Activated CD4-positive, alpha-beta memory T cell treated with anti-CD3 and anti-CD28 coated beads, Interleukin-2, amount 10 ng/mL, durations not matched to agents 7 days and 5 days (primary cell): ENCODE measurements at regions not wholly inside any gene's neighbourhood (a gene's known extent, or its start where the extent isn't known, plus 50 kb on each side); places are given as distances from the start of the nearest gene placed in this dataset.

ENCODE experiments used
- CTCF ChIA-PET: fragments of 350-600 bp; sonication (Branson Sonifier 250); formaldehyde crosslinking; loops from one replicate; lab custom pipeline; 2021; ENCODE audit warnings: antibody characterized with exemption, inconsistent platforms; lab: Charles Lee
- POLR2A ChIA-PET: fragments of 350-600 bp; sonication (Branson Sonifier 250); formaldehyde crosslinking; loops from one replicate; lab custom pipeline; 2021; ENCODE audit warnings: antibody characterized with exemption; lab: Charles Lee
- DNase-seq: peaks from one replicate; pipeline ENCODE4 v3.0.0-alpha.2; 2020
- H3K27ac Mint-ChIP-seq: one replicate; pipeline ENCODE4 v1.8.0; 2021; ENCODE audit warnings: mild to moderate bottlenecking, mixed read lengths
- H3K27me3 Mint-ChIP-seq: one replicate; pipeline ENCODE4 v1.8.0; 2021; ENCODE audit warnings: mixed read lengths
- H3K36me3 Mint-ChIP-seq: one replicate; pipeline ENCODE4 v1.8.0; 2021; ENCODE audit warnings: low read depth, mixed read lengths
- H3K4me1 Mint-ChIP-seq: one replicate; pipeline ENCODE4 v1.8.0; 2021; ENCODE audit warnings: mixed read lengths
- H3K4me3 Mint-ChIP-seq: one replicate; pipeline ENCODE4 v1.8.0; 2021; ENCODE audit warnings: mild to moderate bottlenecking, mixed read lengths
- H3K9me3 Mint-ChIP-seq: one replicate; pipeline ENCODE4 v1.8.0; 2021; ENCODE audit warnings: mixed read lengths

DNA sequence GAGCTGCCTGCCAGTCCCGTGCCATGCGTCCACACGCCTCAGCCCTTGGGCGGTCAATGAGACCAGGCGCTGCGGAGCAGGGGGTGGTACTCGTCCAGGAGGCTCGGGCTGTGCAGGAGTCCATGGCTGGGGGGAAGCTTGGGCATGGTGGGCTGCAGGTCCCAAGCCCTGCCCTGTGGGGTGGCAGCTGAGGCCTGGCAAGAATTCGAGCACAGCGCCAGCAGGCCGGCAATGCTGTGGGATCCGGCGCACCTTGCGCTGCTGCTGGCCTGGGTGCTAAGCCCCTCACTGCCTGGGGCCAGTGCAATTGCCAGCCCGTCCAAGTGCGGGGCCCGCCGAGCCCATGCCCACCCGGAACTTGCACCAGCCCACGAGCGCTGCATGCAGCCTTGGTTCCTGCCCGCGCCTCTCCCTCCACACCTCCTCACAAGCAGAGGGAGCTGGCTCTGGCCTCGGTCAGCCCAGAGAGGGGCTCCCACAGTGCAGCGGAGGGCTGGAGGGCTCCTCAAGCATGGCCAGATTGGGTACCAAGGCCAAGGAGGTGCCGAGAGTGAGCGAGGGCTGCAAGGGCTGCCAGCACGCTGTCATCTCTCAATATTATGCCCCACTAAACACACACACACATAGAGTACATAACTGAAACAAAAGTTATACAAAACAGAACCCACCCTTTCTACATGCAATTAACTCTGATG is 307.7 kb downstream of the LMO4 start:
- no peak overlapping the region for H3K27ac Mint-ChIP-seq
- CTCF ChIA-PET, result no interaction called here
- POLR2A ChIA-PET, result no interaction called here
- H3K9me3 Mint-ChIP-seq, result peaks cover 7% of the 10 kb centered on the region
- no peak overlapping the region for H3K4me3 Mint-ChIP-seq
- H3K36me3 Mint-ChIP-seq, result no peaks in the 10 kb centered on the region
- no peaks in the 10 kb centered on the region for H3K27me3 Mint-ChIP-seq
- no peak for DNase-seq
- no peaks in the 10 kb centered on the region for H3K4me1 Mint-ChIP-seq

DNA sequence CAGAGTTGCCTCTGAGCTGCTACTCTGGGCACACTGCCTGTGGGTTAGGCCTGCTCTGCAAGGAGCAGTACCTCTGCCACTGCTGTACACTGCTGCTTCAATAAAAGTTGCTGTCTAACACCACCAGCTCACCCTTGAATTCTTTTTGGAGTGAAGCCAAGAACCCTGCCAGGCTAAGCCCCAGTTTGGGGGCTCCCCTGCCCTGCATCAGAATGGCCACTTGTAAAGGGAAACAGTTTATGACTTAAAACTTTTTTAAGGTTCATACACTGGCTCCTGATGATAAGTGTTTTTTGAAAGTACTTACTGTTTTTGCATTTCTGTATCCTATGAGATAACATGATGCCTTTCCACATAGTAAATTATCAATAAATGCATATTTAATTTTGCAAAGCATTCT is 310.0 kb downstream of the LMO4 start:
- H3K36me3 Mint-ChIP-seq, result no peaks in the 10 kb centered on the region
- H3K9me3 Mint-ChIP-seq, result peaks cover 7% of the 10 kb centered on the region
- no peak overlapping the region for H3K4me3 Mint-ChIP-seq
- ChIA-PET CTCF (no interaction called here), POLR2A (no interaction called here)
- no peak for DNase-seq
- H3K4me1 Mint-ChIP-seq, result no peaks in the 10 kb centered on the region
- H3K27ac Mint-ChIP-seq, result no peak overlapping the region
- no peaks in the 10 kb centered on the region for H3K27me3 Mint-ChIP-seq

DNA sequence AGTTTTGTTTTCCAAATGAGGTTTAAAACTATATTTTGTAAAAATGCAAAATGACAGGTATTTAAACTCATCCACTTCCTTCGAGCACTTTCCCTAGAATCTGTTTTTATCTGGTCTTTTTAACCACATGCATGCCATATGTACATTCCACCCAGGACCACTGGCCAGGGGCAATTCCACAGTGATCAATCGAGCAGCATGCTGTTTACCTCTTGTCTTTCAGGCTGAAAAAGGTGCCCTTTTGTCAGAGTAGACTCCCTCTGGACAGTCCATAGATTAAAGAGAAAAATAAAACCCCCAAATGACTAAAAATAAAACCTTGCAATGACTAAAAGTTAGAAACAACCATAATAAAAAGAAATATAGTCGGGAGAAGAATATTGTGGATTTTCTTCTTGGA is 313.3 kb downstream of the LMO4 start:
- DNase-seq, result no peak
- Mint-ChIP-seq H3K4me3 (no peak overlapping the region), H3K27me3 (no peaks in the 10 kb centered on the region), H3K36me3 (no peaks in the 10 kb centered on the region), H3K27ac (no peak overlapping the region), H3K4me1 (no peaks in the 10 kb centered on the region), H3K9me3 (no peaks in the 10 kb centered on the region)
- ChIA-PET POLR2A (no interaction called here), CTCF (no interaction called here)

DNA sequence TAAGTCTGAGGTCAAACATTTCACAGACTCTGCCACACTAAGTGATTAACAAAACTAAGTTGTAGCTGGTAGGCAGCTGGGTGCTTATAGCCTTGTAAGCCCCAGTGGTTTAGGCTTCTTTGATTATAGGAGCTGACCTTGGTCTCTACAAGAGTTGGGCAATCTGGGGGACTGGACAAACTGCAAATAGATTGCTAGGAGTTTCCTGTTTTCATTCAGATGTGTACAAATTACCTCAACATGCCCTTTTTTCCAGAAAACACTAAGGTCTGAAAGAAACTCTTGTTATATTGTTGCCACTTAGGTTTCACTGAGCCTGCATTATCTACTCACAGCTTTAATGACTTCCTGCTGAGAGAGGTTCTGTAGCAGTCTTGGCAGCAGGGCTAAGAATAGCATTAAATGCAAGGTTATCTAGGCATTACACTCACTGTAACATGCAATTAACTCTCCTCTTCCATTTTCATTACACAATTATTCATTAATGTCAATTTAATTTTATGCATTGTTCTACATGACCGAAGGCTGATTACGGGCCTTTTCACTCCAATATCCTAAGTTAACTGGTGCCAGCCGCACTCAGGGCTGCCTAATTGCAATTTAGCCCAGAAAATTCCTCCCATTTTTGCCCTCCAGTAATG is 314.0 kb downstream of the LMO4 start:
- H3K36me3 Mint-ChIP-seq, result no peaks in the 10 kb centered on the region
- ChIA-PET CTCF (no interaction called here), POLR2A (no interaction called here)
- H3K9me3 Mint-ChIP-seq, result no peaks in the 10 kb centered on the region
- H3K27ac Mint-ChIP-seq, result no peak overlapping the region
- H3K4me3 Mint-ChIP-seq, result no peak overlapping the region
- H3K27me3 Mint-ChIP-seq, result no peaks in the 10 kb centered on the region
- H3K4me1 Mint-ChIP-seq, result no peaks in the 10 kb centered on the region
- no peak for DNase-seq

DNA sequence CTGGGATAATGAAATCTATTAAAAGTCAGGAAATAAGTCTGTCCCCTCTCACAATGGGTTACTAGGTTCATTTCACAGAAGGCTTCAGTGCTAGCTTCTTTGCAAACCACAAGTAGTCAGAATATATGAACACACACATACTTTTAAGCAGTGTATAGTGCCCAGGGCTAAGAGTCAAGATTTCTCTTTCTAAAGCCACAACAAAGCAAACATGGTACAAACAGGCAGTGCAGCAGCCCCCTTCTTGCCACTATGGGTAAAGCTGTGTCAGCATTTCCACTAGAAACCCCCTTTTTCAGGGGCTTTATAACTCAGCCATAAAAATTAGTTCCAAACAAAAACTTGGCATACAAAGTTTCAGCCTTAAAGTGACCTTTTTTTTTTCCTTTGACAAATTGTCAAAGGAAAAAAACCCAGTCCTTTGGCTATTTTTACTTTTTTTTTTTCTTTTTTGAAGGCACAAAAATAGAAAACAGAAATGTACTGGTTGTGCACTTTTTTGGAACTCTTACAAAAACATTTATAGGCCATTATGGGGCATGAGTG is 315.4 kb downstream of the LMO4 start:
- ChIA-PET CTCF (no interaction called here), POLR2A (no interaction called here)
- Mint-ChIP-seq H3K4me3 (no peak overlapping the region), H3K4me1 (no peaks in the 10 kb centered on the region), H3K36me3 (no peaks in the 10 kb centered on the region), H3K27ac (no peak overlapping the region), H3K27me3 (no peaks in the 10 kb centered on the region), H3K9me3 (no peaks in the 10 kb centered on the region)
- no peak for DNase-seq

DNA sequence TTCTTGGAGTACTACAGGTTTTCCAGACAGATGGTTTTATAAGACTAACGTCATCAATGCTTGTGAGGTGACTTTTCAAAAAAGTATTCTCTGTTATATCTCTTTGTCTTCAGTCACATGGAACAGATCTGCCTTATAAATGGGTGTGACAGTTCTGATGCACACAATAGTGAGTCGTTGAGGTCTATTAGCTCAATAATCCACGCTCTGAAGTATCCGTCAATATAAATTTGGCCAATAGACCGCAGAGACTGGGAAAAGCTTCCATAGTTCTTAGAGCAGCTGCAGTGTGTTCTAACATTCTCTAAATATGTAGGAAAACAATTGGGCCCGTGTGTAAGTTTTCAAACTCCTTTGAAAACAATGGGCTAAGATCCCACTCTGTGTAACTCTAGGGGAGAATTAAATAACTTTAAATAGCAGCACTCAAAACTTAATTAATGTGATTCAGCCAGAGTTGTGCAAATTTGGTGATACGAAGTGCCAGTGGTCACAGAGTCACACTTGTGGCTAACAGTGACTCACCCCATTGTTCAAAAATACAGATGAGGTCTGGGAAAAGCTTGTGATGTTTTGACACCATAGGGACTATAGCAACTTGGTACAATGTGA is 316.0 kb downstream of the LMO4 start:
- H3K9me3 Mint-ChIP-seq, result no peaks in the 10 kb centered on the region
- ChIA-PET CTCF (no interaction called here), POLR2A (no interaction called here)
- H3K27me3 Mint-ChIP-seq, result no peaks in the 10 kb centered on the region
- no peaks in the 10 kb centered on the region for H3K4me1 Mint-ChIP-seq
- H3K27ac Mint-ChIP-seq, result no peak overlapping the region
- H3K36me3 Mint-ChIP-seq, result no peaks in the 10 kb centered on the region
- DNase-seq, result no peak
- no peak overlapping the region for H3K4me3 Mint-ChIP-seq

DNA sequence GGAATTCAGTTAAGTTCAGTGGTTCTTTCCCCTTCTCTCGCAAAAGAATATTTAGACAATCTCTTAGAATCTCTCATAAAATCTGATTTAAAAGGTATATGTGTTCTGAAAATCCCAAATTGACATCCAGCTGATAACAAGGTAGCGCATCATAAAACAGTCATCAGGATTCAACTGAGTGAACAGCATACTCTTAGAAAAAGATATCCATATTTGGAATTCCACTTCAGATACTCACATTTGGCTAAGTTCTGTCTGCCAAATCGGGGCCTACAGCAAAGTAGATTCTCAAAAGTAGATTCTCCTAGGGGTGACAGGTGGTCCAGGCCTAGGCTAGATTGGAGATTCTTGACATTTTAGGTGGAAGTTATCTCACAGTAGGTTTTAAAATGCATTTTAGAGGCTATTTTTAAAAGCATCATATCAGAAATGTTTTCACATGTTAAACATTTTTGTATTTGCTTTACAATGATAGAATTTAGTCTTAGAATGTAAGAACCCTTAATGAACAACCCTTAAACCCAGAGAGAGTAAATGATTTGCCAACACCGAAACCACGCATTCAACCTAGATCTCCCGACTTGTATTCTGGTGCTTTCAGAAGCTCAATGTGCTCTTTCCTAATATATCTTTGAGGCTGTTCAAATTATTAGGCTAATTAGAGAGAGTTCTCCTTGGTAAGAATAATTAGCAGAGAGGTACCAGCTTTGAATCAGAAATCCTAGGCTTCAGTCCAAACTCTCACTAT is 318.9 kb downstream of the LMO4 start:
- Mint-ChIP-seq H3K4me3 (no peak overlapping the region), H3K27me3 (no peaks in the 10 kb centered on the region), H3K36me3 (no peaks in the 10 kb centered on the region), H3K4me1 (no peaks in the 10 kb centered on the region), H3K9me3 (no peaks in the 10 kb centered on the region), H3K27ac (no peak overlapping the region)
- ChIA-PET CTCF (no interaction called here), POLR2A (no interaction called here)
- DNase-seq, result no peak

DNA sequence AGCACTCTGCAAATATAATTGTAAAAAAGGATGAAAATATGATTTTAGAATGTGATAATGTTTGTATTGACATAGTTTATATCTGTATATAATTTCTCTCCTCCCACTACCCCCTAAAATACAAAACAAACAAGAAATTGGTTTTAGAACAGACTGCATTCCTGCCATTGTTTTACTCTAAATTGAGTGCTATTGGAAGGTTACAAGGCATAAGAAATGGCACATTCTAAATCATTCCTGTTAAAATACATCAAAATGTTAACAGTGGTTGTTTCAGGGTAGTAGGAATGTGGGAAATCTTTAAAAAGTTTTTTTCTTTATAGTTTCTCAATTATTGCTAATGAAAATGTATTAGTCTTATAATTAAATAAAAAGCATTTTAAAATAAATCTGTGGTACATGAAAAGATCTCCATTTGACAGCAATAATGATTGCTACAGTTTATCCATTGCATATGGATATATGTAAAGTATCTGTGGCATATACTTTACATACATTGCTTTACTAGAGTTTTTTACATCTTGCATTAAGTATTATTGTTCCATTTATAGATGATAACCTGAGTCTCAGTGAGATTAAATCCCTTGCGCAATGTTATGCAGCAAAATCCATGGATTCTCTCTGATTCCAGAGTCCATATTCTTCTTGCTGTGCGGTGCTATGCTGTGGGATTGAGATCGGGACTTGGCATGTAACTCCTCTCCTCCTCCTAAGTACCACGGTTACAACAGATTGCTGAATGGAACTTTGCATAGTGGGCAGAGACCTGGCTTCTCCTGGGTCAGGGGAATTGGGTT is 319.8 kb downstream of the LMO4 start:
- Mint-ChIP-seq H3K27me3 (no peaks in the 10 kb centered on the region), H3K4me3 (no peak overlapping the region), H3K4me1 (no peaks in the 10 kb centered on the region), H3K9me3 (no peaks in the 10 kb centered on the region), H3K27ac (no peak overlapping the region), H3K36me3 (no peaks in the 10 kb centered on the region)
- ChIA-PET POLR2A (no interaction called here), CTCF (no interaction called here)
- no peak for DNase-seq

DNA sequence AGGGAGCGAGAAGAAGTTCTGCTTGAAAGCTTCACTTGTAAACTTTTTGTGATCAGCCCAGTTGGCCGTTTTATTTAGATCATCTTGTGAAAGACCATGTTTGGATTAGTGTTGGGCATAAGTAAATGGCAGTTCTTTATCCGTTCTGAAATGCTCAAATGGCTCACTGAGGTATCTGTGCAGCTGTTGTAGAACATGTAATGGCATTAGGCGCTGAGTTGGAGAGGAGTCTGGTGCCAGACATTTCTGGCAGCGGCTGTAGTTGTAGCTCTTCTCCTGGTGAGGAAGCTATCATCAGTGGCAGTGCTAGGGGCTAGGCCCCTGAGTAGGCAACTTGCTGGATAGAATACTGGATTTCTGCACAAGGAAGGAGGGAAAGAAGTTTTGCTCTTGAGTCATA is 321.6 kb downstream of the LMO4 start:
- no peaks in the 10 kb centered on the region for H3K27me3 Mint-ChIP-seq
- H3K27ac Mint-ChIP-seq, result no peak overlapping the region
- H3K4me1 Mint-ChIP-seq, result no peaks in the 10 kb centered on the region
- no peaks in the 10 kb centered on the region for H3K9me3 Mint-ChIP-seq
- no peak overlapping the region for H3K4me3 Mint-ChIP-seq
- no peaks in the 10 kb centered on the region for H3K36me3 Mint-ChIP-seq
- no peak for DNase-seq
- ChIA-PET CTCF (interaction anchor here (1.9 kb wide), 1 partner anchor 357 kb away, joined by 3 read pairs; no protein-coding TSS in a partner anchor), POLR2A (no interaction called here)

DNA sequence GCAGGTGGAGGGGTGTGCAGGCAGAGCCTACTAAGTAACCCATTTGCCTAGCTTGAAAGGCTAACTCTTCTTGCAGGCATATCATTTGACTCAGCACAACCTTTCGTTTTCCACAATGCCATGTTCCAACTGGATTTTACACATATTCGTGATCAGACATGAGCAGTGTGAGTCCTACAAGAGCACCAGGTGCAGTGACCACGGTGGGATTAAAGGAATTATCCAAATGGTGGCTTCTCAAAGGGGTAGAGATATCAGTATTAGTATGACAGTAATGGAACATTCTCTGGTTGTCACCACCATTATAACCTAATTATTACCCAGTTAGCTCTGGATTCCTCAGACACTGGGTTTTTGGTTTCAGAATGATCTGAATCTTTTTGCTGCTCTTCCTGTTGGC is 323.5 kb downstream of the LMO4 start:
- Mint-ChIP-seq H3K27ac (no peak overlapping the region), H3K9me3 (no peaks in the 10 kb centered on the region), H3K27me3 (no peaks in the 10 kb centered on the region), H3K4me1 (no peaks in the 10 kb centered on the region), H3K36me3 (no peaks in the 10 kb centered on the region), H3K4me3 (no peak overlapping the region)
- ChIA-PET POLR2A (no interaction called here), CTCF (interaction anchor here (1.9 kb wide), 1 partner anchor 359 kb away, joined by 3 read pairs; no protein-coding TSS in a partner anchor)
- no peak for DNase-seq

DNA sequence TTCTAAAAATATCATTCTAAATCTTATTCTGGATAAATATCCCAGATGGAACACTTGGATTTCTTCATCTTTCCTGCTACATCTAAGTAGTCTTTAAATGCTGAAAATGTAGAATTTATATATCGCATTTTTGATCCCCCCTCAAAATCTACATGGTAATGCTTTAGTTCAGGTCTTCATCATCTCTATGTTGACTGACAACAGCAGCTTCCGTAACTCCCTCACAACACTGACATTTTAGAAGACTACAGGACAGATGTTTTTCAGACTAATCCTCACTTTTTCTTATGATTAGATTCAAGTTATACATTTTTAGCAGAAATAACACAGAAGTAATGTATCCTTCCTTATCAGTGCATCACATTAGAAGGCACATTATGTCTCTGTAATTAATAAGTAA is 336.5 kb downstream of the LMO4 start:
- Mint-ChIP-seq H3K4me3 (no peak overlapping the region), H3K4me1 (no peaks in the 10 kb centered on the region), H3K36me3 (no peaks in the 10 kb centered on the region), H3K27ac (no peak overlapping the region), H3K9me3 (no peaks in the 10 kb centered on the region), H3K27me3 (no peaks in the 10 kb centered on the region)
- ChIA-PET POLR2A (no interaction called here), CTCF (no interaction called here)
- no peak for DNase-seq

DNA sequence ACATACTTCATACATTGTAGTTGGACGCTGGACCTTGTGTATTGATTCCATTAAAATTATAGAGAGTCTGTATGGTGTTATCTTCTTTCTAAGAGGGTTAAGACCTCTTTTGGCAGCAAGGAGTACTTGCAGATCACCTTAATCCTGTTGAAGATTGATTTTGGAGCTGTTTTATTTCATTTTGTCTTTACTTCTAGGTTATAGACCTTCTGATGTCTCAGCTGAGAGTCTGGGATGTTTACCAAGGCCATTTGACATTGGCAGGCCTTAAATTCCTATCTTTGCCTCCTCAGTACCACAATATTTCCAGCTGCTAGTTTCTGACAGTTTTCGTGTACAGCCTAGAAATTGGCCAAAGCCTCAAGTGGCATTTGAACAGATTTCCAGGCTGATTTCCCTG is 338.0 kb downstream of the LMO4 start:
- ChIA-PET POLR2A (no interaction called here), CTCF (no interaction called here)
- peaks cover 2% of the 10 kb centered on the region for H3K9me3 Mint-ChIP-seq
- H3K4me3 Mint-ChIP-seq, result no peak overlapping the region
- H3K27ac Mint-ChIP-seq, result no peak overlapping the region
- H3K4me1 Mint-ChIP-seq, result no peaks in the 10 kb centered on the region
- DNase-seq, result no peak
- no peaks in the 10 kb centered on the region for H3K27me3 Mint-ChIP-seq
- no peaks in the 10 kb centered on the region for H3K36me3 Mint-ChIP-seq
